Lower lobe of right lung (tissue), 2 donors: ENCODE measurements at regions not wholly inside any gene's neighbourhood (a gene's known extent, or its start where the extent isn't known, plus 50 kb on each side); places are given as distances from the start of the nearest gene placed in this dataset.

Experiments
- ATAC-seq, 2 donors: fragments of 200-7000 bp; cut with Tn5 transposase; one replicate each; pipeline ENCODE4 v1.9.1; 2020 to 2022; ENCODE audit warnings: mild to moderate bottlenecking in 2 of 2, moderate library complexity in 2 of 2
- DNase-seq: peaks from one replicate; pipeline ENCODE4 v3.0.0-alpha.2; 2020
- H3K27ac ChIP-seq: fragments of 200-600 bp; one replicate; pipeline ENCODE4 v1.8.0; 2022
- H3K27me3 ChIP-seq: fragments of 200-600 bp; one replicate; pipeline ENCODE4 v1.8.0; 2022; ENCODE audit warnings: low read depth
- H3K36me3 ChIP-seq: fragments of 200-600 bp; one replicate; pipeline ENCODE4 v1.8.0; 2022; ENCODE audit warnings: mild to moderate bottlenecking
- H3K4me1 ChIP-seq: fragments of 200-600 bp; one replicate; pipeline ENCODE4 v1.8.0; 2022
- H3K4me3 ChIP-seq: fragments of 200-600 bp; one replicate; pipeline ENCODE4 v1.8.0; 2022; ENCODE audit warnings: mild to moderate bottlenecking
- H3K9me3 ChIP-seq: fragments of 200-600 bp; one replicate; pipeline ENCODE4 v1.8.0; 2022
- CTCF ChIP-seq: fragments of 200-600 bp; IDR thresholded peaks from one replicate; pipeline ENCODE4 v1.8.0; 2022; ENCODE audit warnings: antibody characterized with exemption, mild to moderate bottlenecking
- intact Hi-C: fragments of 100-400 bp; cut with DNase I; formaldehyde crosslinking; loops from one replicate; pipeline ENCODE4 v1.11.0; 2022
- donor health status: DM: no; HTN: yes; CAD: no; lungs with severe emphysema.

DNA sequence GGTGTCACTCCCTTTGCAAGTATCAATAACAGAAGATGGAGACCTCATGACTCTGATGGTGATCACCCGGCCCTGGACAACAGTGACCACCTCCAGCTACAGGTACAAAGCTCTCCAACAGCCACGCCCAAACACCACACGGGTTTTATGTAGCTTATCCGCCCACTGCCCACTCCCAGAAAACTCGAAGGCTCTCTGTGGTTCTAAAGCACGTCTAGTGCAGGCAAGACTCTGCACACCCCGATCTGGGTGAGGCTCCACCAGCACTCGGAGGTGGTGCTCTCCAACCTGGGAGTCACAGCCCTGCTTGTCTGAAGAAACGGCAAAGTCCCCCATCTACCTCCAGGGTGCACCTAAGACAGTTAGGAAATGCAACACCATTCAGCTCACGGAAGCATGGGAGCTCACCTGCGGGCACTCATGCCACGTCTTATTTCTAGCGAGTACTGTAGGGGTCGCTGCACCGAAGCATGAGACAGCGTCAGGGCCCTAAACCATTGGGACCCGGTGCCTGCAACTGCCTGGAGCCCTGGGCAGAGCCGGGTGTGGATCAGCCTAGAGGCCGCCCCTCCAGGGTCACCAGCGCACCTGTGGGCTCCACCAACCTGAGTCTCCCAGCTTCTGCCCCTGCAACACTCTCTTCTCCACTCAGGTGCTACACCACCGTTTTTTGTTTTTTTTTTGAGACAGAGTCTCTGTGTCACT is 58.1 kb upstream of the ZNF354A start:
- DNase-seq: no peak
- intact Hi-C loops: no loop called here
- no peak for TF ChIP-seq CTCF
- no peaks in the 10 kb centered on the region for H3K27me3 ChIP-seq
- H3K4me3 ChIP-seq: no peak overlapping the region
- ATAC-seq: no peak
- no peak overlapping the region for H3K27ac ChIP-seq
- H3K9me3 ChIP-seq: no peaks in the 10 kb centered on the region
- H3K36me3 ChIP-seq: no peaks in the 10 kb centered on the region
- H3K4me1 ChIP-seq: no peaks in the 10 kb centered on the region

DNA sequence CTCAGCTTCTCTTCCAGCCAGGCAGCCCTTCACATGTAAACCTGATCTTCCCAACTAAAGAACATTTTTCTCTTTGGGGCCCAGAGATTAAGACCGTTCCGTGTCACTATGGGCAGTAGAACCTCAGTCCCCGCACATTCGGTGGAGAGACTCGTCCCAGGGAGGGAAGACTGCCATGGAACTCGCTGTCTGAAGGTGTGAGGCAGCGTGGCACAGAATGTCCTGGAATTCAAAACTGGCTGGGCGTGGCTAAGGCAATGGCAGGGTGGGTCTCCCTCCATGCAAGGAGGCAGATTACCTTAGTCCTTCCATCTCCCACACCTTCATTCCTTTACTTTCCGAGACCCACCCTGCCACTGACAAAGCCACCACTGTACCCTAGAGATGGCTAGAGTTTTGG is 57.4 kb upstream of the ZNF354A start:
- H3K9me3 ChIP-seq: no peaks in the 10 kb centered on the region
- intact Hi-C loops: no loop called here
- H3K4me3 ChIP-seq: no peak overlapping the region
- no peak overlapping the region for H3K27ac ChIP-seq
- no peaks in the 10 kb centered on the region for H3K4me1 ChIP-seq
- DNase-seq (no peak), ATAC-seq (no peak)
- no peaks in the 10 kb centered on the region for H3K27me3 ChIP-seq
- no peaks in the 10 kb centered on the region for H3K36me3 ChIP-seq
- TF ChIP-seq CTCF: no peak

- no peak overlapping the region for H3K4me3 ChIP-seq
- peak; percentile 74 to 75 for ATAC-seq
- H3K27me3 ChIP-seq: no peaks in the 10 kb centered on the region
- H3K27ac ChIP-seq: no peak overlapping the region
- intact Hi-C loops: no loop called here
- no peak for TF ChIP-seq CTCF
- H3K9me3 ChIP-seq: no peaks in the 10 kb centered on the region
- H3K4me1 ChIP-seq: no peaks in the 10 kb centered on the region
- no peak for DNase-seq
- no peaks in the 10 kb centered on the region for H3K36me3 ChIP-seq
These were observed 56.5 kb upstream of the ZNF354A start for GRCh38 chr5:178786859-178787499.

- intact Hi-C loops: no loop called here
- Histone ChIP-seq H3K36me3 (no peaks in the 10 kb centered on the region), H3K27me3 (no peaks in the 10 kb centered on the region), H3K4me1 (no peaks in the 10 kb centered on the region), H3K4me3 (no peak overlapping the region), H3K9me3 (no peaks in the 10 kb centered on the region), H3K27ac (no peak overlapping the region)
- TF ChIP-seq CTCF: no peak
- no peak for DNase-seq
- ATAC-seq: no peak
These were observed 56.0 kb upstream of the ZNF354A start for GRCh38 chr5:178786417-178786816.

- H3K4me3 ChIP-seq: no peak overlapping the region
- ATAC-seq (no peak), DNase-seq (no peak)
- no peaks in the 10 kb centered on the region for H3K27me3 ChIP-seq
- no peaks in the 10 kb centered on the region for H3K9me3 ChIP-seq
- intact Hi-C loops: no loop called here
- H3K27ac ChIP-seq: no peak overlapping the region
- no peak for TF ChIP-seq CTCF
- no peaks in the 10 kb centered on the region for H3K36me3 ChIP-seq
- no peaks in the 10 kb centered on the region for H3K4me1 ChIP-seq
These were observed 55.5 kb upstream of the ZNF354A start for GRCh38 chr5:178785999-178786398.
